ENCODE measurements at regions not wholly inside any gene's neighbourhood (a gene's known extent, or its start where the extent isn't known, plus 50 kb on each side); places are given as distances from the start of the nearest gene placed in this dataset.

- TF ChIP-seq TEAD4 (CRISPR knock-in tag; IDR thresholded peaks at IDR 0.05) (no peak), MAX (CRISPR knock-in tag; IDR thresholded peaks at IDR 0.05) (no peak), IRF1 (CRISPR knock-in tag; IDR thresholded peaks at IDR 0.05) (no peak), USF2 (CRISPR knock-in tag; IDR thresholded peaks at IDR 0.05) (no peak), CTCF (IDR thresholded peaks at IDR 0.05) (no peak), EMX1 (CRISPR knock-in tag; IDR thresholded peaks at IDR 0.05) (no peak), ATF3 (CRISPR knock-in tag; conservative IDR thresholded peaks at IDR 0.05) (no peak), SP1 (CRISPR knock-in tag; conservative IDR thresholded peaks at IDR 0.05) (no peak), TP53 (CRISPR knock-in tag; IDR thresholded peaks at IDR 0.05) (no peak), ATF6 (CRISPR knock-in tag; IDR thresholded peaks at IDR 0.05) (no peak), ZNF317 (CRISPR knock-in tag; IDR thresholded peaks at IDR 0.05; ENCODE audit: borderline replicate concordance, low read depth) (no peak), NR2C2 (CRISPR knock-in tag; IDR thresholded peaks at IDR 0.05) (no peak), IRF2 (CRISPR knock-in tag; IDR thresholded peaks at IDR 0.05; ENCODE audit: borderline replicate concordance, low read depth) (no peak)
Measured at GRCh38 chr2:65649811-65650589, 217.6 kb upstream of the SPRED2 start.

Measured in WTC11 (cell line).